ENCODE measurements at regions not wholly inside any gene's neighbourhood (a gene's known extent, or its start where the extent isn't known, plus 50 kb on each side); places are given as distances from the start of the nearest gene placed in this dataset.
"Not testable (repeated sequence)": the region's sequence is repeated elsewhere in the genome, so short reads cannot be mapped to it uniquely, and the experiment has no call there.

- peak; percentile 31 for DNase-seq (ENCODE audit: low spot score)
Measured at GRCh38 chr10:33657154-33657908, 322.9 kb upstream of the NRP1 start.

- DNase-seq (ENCODE audit: low spot score) = no peak
Measured at GRCh38 chr10:33655921-33656320, 321.5 kb upstream of the NRP1 start.

- DNase-seq (ENCODE audit: low spot score) = no peak
Measured at GRCh38 chr10:33655165-33655815, 320.8 kb upstream of the NRP1 start.

GRCh38 chr10:33653584-33654367 lies 319.3 kb upstream of the NRP1 start:
- DNase-seq (ENCODE audit: low spot score) = peak; percentile 79

- no peak for DNase-seq (ENCODE audit: low spot score)
Measured at GRCh38 chr10:33652870-33653269, 318.4 kb upstream of the NRP1 start.

GRCh38 chr10:33650131-33650530 lies 315.7 kb upstream of the NRP1 start:
- not testable (repeated sequence) for DNase-seq (ENCODE audit: low spot score)

- DNase-seq (ENCODE audit: low spot score) = peak; percentile 57
Measured at GRCh38 chr10:33643042-33643441, 308.6 kb upstream of the NRP1 start.

- no peak for DNase-seq (ENCODE audit: low spot score)
Measured at GRCh38 chr10:33638891-33639290, 304.4 kb upstream of the NRP1 start.

- no peak for DNase-seq (ENCODE audit: low spot score)
Measured at GRCh38 chr10:33638374-33638773, 303.9 kb upstream of the NRP1 start.

GRCh38 chr10:33635967-33636515 lies 301.6 kb upstream of the NRP1 start:
- DNase-seq (ENCODE audit: low spot score) = no peak

GRCh38 chr10:33632432-33632831 lies 298.0 kb upstream of the NRP1 start:
- DNase-seq (ENCODE audit: low spot score) = no peak

- no peak for DNase-seq (ENCODE audit: low spot score)
Measured at GRCh38 chr10:33631991-33632390, 297.5 kb upstream of the NRP1 start.

GRCh38 chr10:33630761-33631160 lies 296.3 kb upstream of the NRP1 start:
- no peak for DNase-seq (ENCODE audit: low spot score)

GRCh38 chr10:33627611-33628010 lies 293.1 kb upstream of the NRP1 start:
- no peak for DNase-seq (ENCODE audit: low spot score)

GRCh38 chr10:33626798-33627466 lies 292.5 kb upstream of the NRP1 start:
- DNase-seq (ENCODE audit: low spot score) = no peak

GRCh38 chr10:33623669-33624068 lies 289.2 kb upstream of the NRP1 start:
- DNase-seq (ENCODE audit: low spot score) = no peak

GRCh38 chr10:33621101-33621500 lies 286.6 kb upstream of the NRP1 start:
- DNase-seq (ENCODE audit: low spot score) = no peak

- no peak for DNase-seq (ENCODE audit: low spot score)
Measured at GRCh38 chr10:33618196-33618595, 283.7 kb upstream of the NRP1 start.

GRCh38 chr10:33617381-33618080 lies 283.1 kb upstream of the NRP1 start:
- no peak for DNase-seq (ENCODE audit: low spot score)

GRCh38 chr10:33616956-33617355 lies 282.5 kb upstream of the NRP1 start:
- no peak for DNase-seq (ENCODE audit: low spot score)

- no peak for DNase-seq (ENCODE audit: low spot score)
Measured at GRCh38 chr10:33612551-33612950, 278.1 kb upstream of the NRP1 start.

All from A172 (cell line).